C4-2B (cell line): ENCODE measurements at regions not wholly inside any gene's neighbourhood (a gene's known extent, or its start where the extent isn't known, plus 50 kb on each side); places are given as distances from the start of the nearest gene placed in this dataset.
"Not testable (repeated sequence)": the region's sequence is repeated elsewhere in the genome, so short reads cannot be mapped to it uniquely, and the experiment has no call there.

Source experiments
- H3K27ac ChIP-seq: fragments of 450-650 bp; 2 replicates; pipeline ENCODE4 v1.5.1; 2017
- ZFX ChIP-seq: fragments of 450-650 bp; IDR thresholded peaks from 2 replicates; pipeline ENCODE4 v1.6.1; 2017
- TF ChIP-seq, protein P1 (sequence below): fragments of 450-650 bp; conservative IDR thresholded peaks from 2 replicates; pipeline ENCODE4 v1.5.1; 2017; ENCODE audit warnings: mild to moderate bottlenecking

- TF ChIP-seq, protein P1, sequence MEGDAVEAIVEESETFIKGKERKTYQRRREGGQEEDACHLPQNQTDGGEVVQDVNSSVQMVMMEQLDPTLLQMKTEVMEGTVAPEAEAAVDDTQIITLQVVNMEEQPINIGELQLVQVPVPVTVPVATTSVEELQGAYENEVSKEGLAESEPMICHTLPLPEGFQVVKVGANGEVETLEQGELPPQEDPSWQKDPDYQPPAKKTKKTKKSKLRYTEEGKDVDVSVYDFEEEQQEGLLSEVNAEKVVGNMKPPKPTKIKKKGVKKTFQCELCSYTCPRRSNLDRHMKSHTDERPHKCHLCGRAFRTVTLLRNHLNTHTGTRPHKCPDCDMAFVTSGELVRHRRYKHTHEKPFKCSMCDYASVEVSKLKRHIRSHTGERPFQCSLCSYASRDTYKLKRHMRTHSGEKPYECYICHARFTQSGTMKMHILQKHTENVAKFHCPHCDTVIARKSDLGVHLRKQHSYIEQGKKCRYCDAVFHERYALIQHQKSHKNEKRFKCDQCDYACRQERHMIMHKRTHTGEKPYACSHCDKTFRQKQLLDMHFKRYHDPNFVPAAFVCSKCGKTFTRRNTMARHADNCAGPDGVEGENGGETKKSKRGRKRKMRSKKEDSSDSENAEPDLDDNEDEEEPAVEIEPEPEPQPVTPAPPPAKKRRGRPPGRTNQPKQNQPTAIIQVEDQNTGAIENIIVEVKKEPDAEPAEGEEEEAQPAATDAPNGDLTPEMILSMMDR: no peak
- no peak for TF ChIP-seq ZFX
- no peak overlapping the region for H3K27ac ChIP-seq
Observed at GRCh38 chr2:198857246-198857645, 600.5 kb downstream of the SATB2 start.

DNA sequence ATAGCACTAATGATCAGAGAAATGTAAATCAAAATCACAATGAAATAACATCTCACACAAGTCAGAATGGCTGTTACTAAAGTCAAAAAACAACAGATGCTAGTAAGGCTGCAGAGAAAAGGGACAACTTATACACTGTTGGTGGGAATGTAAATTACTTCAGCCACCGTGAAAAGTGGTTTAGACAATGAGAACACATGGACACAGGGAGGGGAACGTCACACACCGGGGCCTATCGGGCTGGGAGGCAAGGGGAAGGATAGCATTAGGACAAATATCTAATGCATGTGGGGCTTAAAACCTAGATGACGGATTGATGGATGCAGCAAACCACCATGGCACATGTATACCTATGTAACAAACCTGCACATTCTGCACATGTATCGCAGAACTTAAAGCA lies 602.0 kb downstream of the SATB2 start:
- H3K27ac ChIP-seq: not testable (repeated sequence)

DNA sequence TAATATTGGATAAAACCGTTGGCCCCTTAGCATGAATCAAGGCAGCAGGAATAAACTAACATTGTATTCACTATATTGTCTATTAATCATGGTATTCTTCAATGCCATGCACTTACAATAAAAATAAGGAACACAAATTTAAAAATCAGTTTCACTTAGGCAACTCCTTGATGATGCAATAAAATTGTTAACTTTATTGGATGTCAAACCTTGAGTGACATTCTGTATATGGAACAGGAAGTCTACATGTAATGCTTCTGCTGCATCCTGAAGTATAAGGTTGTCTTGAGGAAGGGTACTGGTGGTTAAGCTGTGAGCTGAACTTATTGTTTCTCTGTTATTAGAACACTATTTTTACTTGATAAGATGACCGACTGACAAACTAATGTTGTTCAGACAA lies 605.5 kb downstream of the SATB2 start:
- H3K27ac ChIP-seq: no peak overlapping the region
- TF ChIP-seq, protein P1: no peak
- no peak for TF ChIP-seq ZFX

- TF ChIP-seq, protein P1: no peak
- no peak for TF ChIP-seq ZFX
- H3K27ac ChIP-seq: no peak overlapping the region
Observed at GRCh38 chr2:198825534-198825933, 632.2 kb downstream of the SATB2 start.

GRCh38 chr2:198817536-198817935 lies 640.2 kb downstream of the SATB2 start:
- no peak overlapping the region for H3K27ac ChIP-seq
- no peak for TF ChIP-seq ZFX
- TF ChIP-seq, protein P1: no peak

- TF ChIP-seq, protein P1: no peak
- TF ChIP-seq ZFX: no peak
Observed at GRCh38 chr2:198815626-198816025, 642.1 kb downstream of the SATB2 start.

DNA sequence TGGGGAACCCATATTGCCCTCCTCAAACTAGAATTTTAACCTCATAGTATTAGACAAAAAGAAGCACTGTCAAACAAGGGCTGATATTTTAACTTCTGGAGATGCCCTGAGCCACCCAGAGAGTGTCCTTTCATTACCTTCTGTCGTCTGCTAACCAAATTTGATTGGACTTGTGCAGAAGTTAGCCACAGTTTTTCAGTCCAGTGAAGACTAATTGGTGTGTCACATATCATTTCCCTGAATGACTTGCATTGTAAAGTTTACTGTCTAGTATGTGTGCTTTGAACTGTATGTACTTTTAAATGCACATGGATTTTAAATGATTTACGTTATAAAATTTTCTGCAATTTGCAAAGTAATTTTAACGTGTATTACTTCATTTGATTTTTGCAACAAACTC lies 646.5 kb downstream of the SATB2 start:
- TF ChIP-seq, protein P1: no peak
- no peak for TF ChIP-seq ZFX
- no peak overlapping the region for H3K27ac ChIP-seq

More at GRCh38 chr2:198815626-198816025, 642.1 kb downstream of the SATB2 start:
- H3K27ac ChIP-seq: no peak overlapping the region

- no peak for TF ChIP-seq ZFX
- TF ChIP-seq, protein P1: no peak
- H3K27ac ChIP-seq: no peak overlapping the region
Observed at GRCh38 chr2:198809976-198810375, 647.8 kb downstream of the SATB2 start.
